PC-3 (cell line): ENCODE measurements at regions not wholly inside any gene's neighbourhood (a gene's known extent, or its start where the extent isn't known, plus 50 kb on each side); places are given as distances from the start of the nearest gene placed in this dataset.

Experiments used
- EZH2 ChIP-seq: fragments of 300-600 bp; sonication (generic); IDR thresholded peaks from one replicate; pipeline ENCODE4 v1.6.1; 2017; ENCODE audit warnings: antibody characterized with exemption, mild to moderate bottlenecking, low read length; ENCODE audit not compliant: unreplicated experiment
- EZH2phosphoT487 ChIP-seq: fragments of 300-600 bp; sonication (generic); IDR thresholded peaks from 2 replicates; pipeline ENCODE4 v1.6.1; 2018; ENCODE audit warnings: mild to moderate bottlenecking, antibody characterized with exemption, low read length, borderline replicate concordance
- TF ChIP-seq, protein P1 (sequence below): fragments of 300-600 bp; sonication (generic); conservative IDR thresholded peaks from 2 replicates; pipeline ENCODE4 v1.5.1; 2017; ENCODE audit warnings: antibody characterized with exemption, low read depth, mild to moderate bottlenecking, low read length

DNA sequence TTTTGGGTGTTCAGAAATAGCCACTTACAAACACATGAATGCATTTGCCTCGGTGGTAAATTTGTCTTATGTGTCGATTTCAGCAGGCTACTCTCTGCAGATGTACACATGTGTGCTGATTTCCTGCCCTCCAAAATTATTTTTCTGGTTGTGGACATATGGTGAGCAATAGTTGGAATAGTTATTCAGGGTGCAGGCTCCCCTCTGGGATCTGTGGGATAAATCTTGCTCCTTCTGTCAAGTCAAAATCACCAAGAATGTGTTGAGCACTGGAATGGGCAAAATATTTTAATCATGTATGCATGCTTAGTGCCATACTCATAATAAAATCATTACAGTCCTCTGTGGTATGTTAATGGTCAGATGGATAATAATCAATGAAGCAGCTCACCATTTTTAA is 684.5 kb downstream of the BCL11A start:
- TF ChIP-seq, protein P1, sequence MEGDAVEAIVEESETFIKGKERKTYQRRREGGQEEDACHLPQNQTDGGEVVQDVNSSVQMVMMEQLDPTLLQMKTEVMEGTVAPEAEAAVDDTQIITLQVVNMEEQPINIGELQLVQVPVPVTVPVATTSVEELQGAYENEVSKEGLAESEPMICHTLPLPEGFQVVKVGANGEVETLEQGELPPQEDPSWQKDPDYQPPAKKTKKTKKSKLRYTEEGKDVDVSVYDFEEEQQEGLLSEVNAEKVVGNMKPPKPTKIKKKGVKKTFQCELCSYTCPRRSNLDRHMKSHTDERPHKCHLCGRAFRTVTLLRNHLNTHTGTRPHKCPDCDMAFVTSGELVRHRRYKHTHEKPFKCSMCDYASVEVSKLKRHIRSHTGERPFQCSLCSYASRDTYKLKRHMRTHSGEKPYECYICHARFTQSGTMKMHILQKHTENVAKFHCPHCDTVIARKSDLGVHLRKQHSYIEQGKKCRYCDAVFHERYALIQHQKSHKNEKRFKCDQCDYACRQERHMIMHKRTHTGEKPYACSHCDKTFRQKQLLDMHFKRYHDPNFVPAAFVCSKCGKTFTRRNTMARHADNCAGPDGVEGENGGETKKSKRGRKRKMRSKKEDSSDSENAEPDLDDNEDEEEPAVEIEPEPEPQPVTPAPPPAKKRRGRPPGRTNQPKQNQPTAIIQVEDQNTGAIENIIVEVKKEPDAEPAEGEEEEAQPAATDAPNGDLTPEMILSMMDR = no peak
- no peak for TF ChIP-seq EZH2phosphoT487
- TF ChIP-seq EZH2 = no peak
